ENCODE measurements at regions not wholly inside any gene's neighbourhood (a gene's known extent, or its start where the extent isn't known, plus 50 kb on each side); places are given as distances from the start of the nearest gene placed in this dataset.

DNA sequence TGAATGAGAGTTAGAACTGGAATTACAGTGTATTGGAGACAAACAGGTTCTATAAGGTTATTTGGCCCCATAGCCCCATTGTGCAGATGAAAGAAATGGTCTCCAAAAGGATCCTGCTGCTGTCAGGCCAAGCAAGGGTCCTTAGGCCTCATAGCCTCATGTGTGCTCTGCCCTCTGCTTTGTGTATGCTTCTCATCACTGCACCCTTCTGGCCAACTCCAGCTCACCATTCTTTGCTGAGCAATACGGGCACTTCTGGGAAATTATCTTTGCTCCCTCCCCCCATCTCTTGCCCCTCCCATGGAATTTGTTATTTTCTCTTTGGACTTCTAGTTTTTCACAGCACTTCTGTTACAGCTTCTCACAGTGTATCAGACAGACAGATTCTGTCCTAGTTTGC, 298.8 kb downstream of the FOXA2 start:
- FAIRE-seq (no peak), DNase-seq (ENCODE audit: extremely low spot score, insufficient read length, low read depth) (no peak)

DNA sequence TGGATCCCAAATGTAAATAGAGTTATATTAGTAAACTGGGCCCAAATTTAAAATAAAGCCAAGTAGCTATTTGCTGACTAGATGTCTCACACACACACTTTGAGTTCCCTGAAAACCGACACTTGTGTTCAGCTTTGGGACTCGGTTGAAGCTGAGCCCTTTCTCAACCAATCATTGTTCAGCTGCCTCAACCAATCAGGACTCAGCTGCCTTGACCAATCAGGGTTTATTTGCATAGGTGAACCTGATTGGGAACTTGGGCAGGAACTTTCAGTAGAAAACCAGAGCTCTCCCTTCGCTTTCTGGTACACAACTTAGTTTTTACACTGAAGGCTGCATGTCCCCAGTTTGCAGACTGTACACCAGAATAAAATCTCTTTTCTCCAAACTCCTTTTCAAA, 301.7 kb downstream of the FOXA2 start:
- FAIRE-seq (no peak), DNase-seq (ENCODE audit: extremely low spot score, insufficient read length, low read depth) (no peak)

DNA sequence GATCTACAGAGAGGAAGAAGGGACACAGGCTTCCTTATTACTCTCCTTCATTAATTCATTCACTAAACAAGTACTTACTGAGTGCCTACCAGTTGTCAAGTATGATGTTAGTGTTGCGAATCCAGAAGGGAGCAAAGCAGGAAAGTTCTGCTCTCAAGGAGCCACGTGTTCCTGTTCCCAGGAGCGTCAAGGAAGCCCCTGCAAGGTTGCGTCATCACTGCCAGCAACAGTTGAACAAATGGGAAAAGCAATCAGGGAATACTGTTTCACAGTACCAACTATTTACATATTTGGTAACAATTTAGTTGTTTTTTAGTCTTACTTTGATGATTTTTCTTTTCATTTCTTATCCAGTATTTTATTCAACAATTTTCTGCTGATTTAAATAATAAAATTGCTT, 310.0 kb downstream of the FOXA2 start:
- DNase-seq (ENCODE audit: extremely low spot score, insufficient read length, low read depth), result no peak
- no peak for FAIRE-seq

DNA sequence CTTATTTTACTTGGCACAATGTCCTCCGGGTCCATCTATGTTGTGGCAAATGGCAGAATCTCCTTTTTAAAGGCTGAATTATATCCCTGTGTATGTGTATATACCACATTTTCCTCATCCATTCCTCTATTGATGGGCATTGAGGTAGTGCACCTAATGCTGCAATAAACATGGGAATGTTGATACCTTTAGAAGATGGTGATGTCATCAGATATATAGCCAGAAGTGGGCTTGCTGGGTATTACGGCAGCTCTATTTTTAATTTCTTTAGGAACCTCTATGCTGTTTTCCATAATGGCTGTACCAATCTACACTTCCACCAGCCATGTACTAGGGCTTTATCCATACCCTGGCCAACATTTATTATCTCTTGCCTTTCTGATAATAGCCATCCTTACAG, 315.7 kb downstream of the FOXA2 start:
- DNase-seq (ENCODE audit: extremely low spot score, insufficient read length, low read depth), result no peak
- FAIRE-seq, result no peak

DNA sequence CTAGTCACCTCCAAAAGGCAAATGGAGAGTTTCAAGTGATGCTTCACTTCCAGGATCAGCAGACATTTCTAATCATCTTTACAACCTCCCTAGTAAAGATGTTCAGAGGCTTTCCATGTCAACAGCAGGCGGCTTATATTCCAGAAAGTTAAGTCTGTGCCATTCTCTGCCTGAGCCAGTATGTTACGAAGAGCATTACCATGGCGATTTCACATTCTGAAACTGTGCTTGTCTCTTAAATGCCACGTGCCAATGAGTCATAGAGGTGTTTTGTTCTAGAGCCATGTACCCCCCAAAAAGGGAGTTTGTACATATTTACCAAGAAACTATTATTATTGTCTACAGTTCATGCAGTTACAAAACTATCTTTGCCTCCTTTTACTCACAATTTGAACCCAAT, 319.5 kb downstream of the FOXA2 start:
- DNase-seq (ENCODE audit: extremely low spot score, insufficient read length, low read depth) (no peak), FAIRE-seq (no peak)

DNA sequence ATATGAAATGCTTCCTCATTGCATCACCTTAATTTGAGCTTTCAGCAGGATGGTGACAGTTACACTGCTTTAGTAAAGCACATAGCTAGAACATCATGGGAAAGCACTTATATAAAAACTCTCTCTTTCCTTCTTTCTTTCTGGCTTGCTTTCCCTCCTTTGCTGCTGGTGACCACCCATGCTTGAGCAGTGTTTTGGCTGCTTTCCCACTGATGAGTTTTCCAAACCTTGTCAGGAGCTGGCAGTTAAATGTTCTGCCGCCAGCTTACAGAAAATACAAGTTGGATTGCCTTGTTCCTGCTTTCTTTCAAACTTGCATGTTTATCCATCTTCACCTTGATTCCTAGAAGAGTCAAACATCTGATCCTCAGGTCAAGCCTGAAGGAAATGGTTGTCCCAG, 323.9 kb downstream of the FOXA2 start:
- FAIRE-seq (no peak), DNase-seq (ENCODE audit: extremely low spot score, insufficient read length, low read depth) (no peak)

DNA sequence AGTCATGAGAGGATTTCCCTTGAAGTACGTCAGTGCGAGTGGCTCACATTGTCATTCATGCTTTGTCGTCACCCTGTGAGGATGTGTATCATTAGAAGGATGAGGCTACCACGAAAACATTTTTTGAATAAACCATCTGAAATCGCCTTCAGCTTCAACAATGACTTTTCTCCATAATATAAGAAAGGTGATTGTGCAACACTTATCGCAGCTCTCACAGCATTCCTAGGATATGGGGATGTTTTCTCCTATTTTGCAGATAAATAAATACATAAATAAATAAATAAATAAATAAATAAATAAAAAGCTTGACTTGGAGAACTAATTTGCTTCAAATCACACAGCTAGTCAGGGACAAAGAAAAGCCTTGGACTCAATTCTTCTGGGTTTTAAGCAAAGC, 326.5 kb downstream of the FOXA2 start:
- DNase-seq (ENCODE audit: extremely low spot score, insufficient read length, low read depth), result no peak

DNA sequence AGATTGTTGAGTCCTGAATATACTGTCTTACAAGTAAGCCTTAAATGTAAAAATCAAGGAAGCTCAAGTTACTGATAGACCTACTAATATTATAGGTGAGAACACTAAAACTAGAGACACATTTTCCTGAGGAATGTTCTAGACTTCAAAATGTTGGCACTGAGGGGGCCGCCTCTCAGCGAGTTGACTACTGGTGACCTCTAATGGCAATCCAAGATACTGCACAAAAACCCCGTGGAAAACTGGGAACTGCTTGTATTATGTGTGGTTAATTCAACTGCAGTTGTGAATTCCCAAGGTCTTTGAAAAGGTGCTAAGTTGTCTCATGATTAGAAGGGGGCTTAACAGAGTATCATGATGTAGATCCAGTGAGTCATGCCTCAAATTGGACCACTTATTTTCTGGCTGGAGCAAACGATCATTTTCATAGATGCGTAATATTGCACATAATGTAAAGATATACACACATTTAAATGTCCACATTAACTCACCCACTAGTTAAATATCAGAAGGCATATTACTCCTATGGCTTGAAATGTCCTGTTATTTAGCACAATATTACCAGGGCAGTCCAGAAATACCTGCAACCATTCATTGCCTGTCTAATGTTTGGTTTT, 336.2 kb downstream of the FOXA2 start:
- no peak for DNase-seq (ENCODE audit: extremely low spot score, insufficient read length, low read depth)
- FAIRE-seq, result no peak

More for the DNA sequence above, 326.5 kb downstream of the FOXA2 start:
- no peak for FAIRE-seq

DNA sequence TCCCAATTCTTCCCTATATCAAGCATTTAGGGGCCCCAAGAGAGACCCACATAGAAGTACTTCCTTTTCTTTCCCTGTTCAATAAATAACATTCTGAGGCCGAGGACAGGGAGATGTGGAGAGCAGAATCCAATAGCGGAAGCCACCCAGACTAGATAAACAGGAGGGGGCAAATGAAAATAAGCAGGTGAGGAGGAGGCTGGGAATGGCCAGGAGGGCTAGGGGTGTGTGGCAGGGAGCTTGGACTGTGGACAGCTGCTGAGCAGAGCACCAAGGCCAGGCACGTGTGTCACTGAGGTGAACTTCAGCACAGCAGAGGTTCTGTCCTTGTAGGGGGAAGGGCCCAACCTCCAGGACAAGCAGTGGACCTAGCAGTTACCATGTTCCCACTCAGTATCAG, 339.2 kb downstream of the FOXA2 start:
- DNase-seq (ENCODE audit: extremely low spot score, insufficient read length, low read depth) (no peak), FAIRE-seq (no peak)

DNA sequence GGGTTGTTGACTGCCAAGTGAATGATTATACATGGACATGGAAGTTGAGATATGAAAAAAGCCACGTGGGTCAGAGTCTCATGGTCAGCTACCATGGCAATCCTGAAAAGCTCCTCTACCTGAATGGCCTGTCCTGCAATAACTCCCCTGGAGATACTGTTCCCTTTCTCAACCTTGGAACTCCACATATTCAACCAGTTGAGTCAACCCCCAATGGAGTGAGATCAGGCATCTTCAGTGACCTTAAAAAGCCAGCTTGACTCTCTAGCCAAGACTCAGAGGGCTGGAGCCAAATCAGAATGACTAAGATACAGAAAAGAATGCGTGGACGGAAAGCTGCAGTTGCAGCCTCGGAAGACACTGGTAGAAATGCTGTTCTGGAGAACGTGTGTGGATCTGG, 341.3 kb downstream of the FOXA2 start:
- DNase-seq (ENCODE audit: extremely low spot score, insufficient read length, low read depth), result no peak
- no peak for FAIRE-seq

DNA sequence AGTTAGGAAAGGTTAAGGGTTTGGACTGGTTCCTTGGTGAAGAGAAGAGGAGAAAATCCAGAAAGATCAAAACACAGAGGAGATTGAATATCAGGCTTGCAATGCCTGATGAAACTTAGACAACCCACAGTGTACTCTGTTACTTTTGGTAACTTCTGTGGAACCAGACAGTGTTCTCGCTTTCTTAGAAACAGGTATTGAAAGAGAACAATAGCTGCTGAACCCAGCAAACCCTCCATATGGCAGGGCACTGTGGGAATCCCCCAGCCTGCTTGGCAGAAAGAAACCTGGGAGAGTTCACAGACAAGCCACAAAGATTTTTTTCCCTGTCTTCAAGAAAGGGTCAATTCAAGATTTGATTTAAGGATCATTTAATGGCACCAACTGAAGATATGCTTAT, 342.8 kb downstream of the FOXA2 start:
- no peak for FAIRE-seq
- no peak for DNase-seq (ENCODE audit: extremely low spot score, insufficient read length, low read depth)

DNA sequence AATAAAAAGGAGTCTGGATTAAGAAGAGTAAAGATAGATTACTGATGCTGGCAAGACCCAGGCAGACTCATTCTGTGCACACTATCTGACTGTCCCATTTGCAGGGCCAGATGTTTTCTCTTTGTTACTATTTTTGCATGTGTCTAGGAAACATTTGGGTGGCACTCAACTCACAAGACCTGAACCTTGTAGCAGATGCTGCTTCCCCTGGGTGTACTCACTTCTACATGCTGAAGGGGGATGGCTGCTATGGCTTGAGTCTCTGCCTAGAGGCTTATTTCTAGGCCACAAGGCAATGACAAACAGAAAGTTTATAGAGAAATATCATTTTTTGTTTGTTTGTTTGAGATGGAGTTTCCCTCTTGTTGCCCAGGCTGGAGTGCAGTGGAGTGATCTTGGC, 351.4 kb downstream of the FOXA2 start:
- no peak for DNase-seq (ENCODE audit: extremely low spot score, insufficient read length, low read depth)
- no peak for FAIRE-seq

DNA sequence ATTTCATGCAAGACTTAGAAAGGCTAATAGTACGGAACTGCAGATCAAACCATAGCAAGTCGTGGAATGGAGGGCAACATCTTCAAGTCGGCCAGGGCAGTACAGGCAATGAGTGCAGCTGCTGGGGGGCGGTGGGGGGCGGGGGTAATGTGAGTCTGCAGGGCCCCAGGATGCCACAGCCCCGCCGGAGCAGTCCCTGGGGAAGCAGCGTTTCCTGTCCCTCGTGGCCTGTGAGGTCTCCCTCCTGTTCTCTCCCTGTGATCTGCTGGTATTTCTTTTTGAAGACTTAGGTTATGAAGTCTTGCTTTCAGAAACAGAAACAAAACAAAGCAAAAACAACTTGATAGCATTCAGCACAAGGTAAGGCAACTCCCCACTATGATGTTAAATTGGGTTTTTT, 351.9 kb downstream of the FOXA2 start:
- DNase-seq (ENCODE audit: extremely low spot score, insufficient read length, low read depth), result no peak
- FAIRE-seq, result no peak

DNA sequence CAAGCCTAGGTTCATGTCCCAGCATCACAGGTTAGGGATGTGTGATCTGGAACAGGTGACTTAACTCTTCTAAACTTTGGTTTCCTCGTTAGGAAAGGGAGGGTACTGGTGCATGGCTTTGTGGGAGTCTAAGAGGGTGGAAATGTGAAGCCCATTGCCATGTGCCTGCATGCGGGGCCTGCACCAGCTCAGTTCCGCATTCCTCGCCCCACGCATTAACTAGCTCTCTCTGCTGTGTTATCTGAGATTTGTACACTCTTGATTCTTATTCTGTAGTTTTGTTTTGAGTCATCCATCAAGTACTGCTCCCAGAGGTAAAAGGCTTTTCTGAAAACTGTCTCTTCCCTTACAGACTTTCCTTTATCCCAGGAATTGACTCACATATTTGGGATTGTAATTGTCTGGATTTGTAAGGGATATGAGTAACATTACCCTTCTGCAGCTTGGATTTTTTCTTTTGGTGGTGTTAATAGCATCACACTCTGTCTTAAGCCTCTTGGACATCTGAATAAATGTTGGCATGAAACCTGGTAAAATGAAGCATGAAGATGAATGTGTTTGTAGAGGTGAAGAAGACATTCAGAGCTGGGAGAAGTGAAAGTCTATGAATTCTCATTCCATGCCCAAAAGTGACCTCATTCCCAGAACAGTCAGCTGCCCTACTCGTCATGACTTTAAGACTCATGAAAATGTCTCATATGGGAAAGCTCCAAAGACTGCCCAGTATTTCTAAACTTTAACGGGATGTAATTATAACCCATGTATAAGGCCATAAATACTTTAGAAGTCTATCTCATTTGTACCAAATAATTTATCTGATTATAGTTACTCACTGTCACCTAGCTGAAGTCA, 357.3 kb downstream of the FOXA2 start:
- no peak for DNase-seq (ENCODE audit: extremely low spot score, insufficient read length, low read depth)
- FAIRE-seq, result no peak

DNA sequence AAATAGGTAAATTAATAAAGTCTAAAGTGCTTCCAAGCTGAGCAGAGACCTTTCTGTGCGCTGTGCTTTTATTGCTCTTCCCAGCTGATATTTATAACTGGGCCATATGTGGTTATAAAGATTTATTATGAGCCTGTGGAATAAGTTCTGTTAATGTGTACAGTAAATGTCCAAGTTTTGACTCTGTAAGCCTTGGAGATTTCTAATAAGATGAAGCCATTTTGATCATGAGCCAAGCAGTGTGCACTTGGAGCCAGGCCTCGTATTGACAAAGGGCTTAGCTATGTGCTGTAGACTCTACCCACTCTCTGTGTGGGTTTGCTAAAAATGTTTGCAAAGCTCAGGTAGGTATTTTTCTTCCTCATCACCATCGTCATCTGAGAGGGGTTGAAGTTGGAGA, 361.1 kb downstream of the FOXA2 start:
- no peak for FAIRE-seq
- no peak for DNase-seq (ENCODE audit: extremely low spot score, insufficient read length, low read depth)

DNA sequence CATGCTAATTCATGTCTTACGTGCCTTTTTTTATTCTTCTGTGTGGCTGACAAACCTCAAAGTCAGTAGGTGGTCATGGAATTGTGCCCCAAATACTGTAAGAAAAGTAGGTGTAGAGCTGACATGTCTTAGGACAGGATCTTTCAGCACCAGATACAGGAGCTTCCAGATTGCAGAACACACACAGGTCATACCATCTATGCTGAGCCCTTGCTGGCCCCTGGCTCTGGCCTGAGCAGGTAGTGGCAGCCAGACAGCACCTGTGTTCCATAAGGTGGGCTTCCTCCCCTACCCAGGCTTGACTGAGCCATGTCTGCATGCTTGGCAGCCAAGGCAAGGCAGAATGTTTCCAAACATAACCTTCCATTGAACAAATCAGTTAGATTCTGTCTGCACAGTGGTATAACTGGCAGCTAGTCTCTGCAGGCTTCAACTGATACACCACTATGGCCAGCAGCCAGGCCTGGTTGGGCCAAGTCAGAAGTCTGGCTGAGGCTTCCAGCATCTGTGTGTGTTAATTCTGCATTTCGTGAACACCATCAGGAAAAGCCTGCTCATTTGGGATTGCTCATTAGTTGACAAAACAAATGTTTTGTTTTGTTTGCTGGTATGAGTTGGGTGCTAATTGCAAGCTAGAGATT, 366.5 kb downstream of the FOXA2 start:
- no peak for FAIRE-seq
- no peak for DNase-seq (ENCODE audit: extremely low spot score, insufficient read length, low read depth)

DNA sequence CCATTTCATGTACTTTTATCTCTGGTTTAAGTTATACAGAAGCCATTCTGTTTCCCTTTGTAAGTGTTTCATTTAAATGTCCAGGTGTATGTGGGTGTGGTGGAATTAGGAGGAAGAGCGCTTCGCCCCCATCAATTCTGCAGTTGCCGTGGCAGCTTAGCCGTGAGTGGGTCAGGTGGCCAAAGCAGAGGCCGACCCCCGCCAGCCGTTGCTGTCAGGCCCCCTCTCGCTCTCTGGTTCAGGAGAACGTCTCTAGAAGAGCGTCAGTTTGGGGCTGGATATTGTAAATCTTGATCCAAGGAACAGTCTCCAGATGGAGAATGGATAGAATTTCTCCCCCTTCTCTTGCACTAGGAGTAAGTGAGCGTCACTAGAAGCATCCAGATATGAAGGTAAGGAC, 367.4 kb downstream of the FOXA2 start:
- DNase-seq (ENCODE audit: extremely low spot score, insufficient read length, low read depth), result no peak
- FAIRE-seq, result no peak

DNA sequence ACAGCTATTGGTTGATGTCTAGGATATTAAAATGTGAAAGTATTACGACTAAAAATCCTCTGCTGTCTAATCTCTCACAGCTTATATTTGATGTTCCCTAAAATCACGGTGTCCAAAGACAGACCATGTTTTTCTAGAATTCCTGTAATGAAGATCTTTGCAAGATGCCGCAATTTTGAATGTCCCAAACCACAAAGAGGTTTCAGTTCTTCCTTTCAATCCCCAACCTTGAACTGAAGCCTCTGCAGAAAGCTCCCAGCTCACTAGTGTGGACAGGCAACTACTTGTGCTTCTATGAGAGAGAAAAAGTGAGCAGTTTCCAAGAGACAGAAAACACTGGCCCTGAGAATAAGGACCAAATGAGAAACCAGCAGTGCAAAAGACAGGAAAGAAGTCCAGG, 370.1 kb downstream of the FOXA2 start:
- FAIRE-seq, result no peak
- DNase-seq (ENCODE audit: extremely low spot score, insufficient read length, low read depth), result no peak

DNA sequence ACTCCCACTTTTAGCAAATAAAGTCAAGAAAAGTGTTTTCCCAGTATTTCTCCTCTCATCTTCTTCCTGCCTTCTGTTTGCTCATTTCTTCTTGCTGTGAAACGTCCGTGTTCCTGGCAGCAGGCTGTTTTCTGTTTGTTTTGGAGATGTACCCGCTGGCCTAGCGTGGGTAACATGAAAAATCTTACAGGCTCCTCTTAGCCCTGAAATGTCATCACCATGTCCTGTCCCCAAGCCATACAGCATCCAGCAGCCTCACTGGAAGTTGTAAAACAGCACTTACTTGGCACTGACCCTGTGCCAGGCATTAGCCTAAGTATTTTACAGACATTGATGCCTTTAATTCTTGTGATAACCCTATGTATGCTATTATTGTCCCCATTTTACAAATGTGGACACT, 371.1 kb downstream of the FOXA2 start:
- DNase-seq (ENCODE audit: extremely low spot score, insufficient read length, low read depth) (no peak), FAIRE-seq (no peak)

DNA sequence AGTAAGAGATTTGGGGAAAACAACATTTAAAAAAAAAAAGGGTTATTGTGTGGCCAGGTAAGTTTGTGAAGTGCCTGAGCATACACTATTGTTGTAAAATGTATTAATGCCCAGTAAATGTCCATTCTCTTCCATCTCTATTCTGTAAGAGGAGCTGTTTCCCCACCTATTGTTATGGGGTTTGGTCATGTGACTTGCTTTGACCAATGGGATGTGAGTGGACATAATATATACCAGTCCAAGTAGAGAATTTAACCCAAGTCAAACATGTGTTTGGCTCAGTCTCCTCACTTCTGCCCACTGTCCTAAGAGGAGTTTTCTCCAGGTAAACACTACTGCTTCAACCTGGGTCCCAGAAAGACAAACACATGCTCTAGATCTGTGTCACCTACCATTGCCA, 377.1 kb downstream of the FOXA2 start:
- DNase-seq (ENCODE audit: extremely low spot score, insufficient read length, low read depth) (no peak), FAIRE-seq (no peak)

DNA sequence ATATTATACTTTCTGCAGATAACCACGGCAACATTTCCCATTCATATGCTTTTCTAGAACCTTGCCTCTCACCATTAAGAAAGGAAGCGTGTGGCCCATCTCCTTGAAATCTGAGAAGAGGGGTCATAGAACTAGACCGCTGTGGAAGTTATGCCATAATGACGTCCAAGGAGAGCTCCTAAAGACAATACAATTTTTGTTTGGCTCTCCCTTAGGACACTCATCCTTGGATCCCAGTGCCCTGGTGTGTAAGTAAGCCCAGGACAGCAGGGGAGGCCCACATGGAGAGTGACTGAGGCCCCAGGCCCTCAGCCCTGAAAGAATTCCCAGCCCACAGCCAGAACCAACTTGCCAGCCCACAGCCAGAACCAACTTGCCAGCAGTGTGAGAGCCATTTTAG, 379.6 kb downstream of the FOXA2 start:
- no peak for DNase-seq (ENCODE audit: extremely low spot score, insufficient read length, low read depth)
- no peak for FAIRE-seq

Measured in GM18507 (cell line).